Suprapubic skin (tissue), 4 donors: ENCODE measurements at regions not wholly inside any gene's neighbourhood (a gene's known extent, or its start where the extent isn't known, plus 50 kb on each side); places are given as distances from the start of the nearest gene placed in this dataset.
"Not testable (repeated sequence)": the region's sequence is repeated elsewhere in the genome, so short reads cannot be mapped to it uniquely, and the experiment has no call there.

ENCODE experiments used
- DNase-seq, 2 donors: peaks; one replicate each; pipeline ENCODE4 v3.0.0-alpha.2; 2019; ENCODE audit warnings: low spot score in 2 of 2
- H3K27ac ChIP-seq: fragments of 200-600 bp; sonication (generic); one replicate; pipeline ENCODE4 v1.5.1; 2019
- H3K27me3 ChIP-seq: fragments of 200-600 bp; sonication (generic); one replicate; pipeline ENCODE4 v1.5.1; 2019
- H3K36me3 ChIP-seq: fragments of 200-600 bp; sonication (generic); one replicate; pipeline ENCODE4 v1.5.1; 2019
- H3K4me1 ChIP-seq: fragments of 200-600 bp; sonication (generic); one replicate; pipeline ENCODE4 v1.5.1; 2019
- H3K4me3 ChIP-seq: fragments of 200-600 bp; sonication (generic); one replicate; pipeline ENCODE4 v1.5.1; 2019; ENCODE audit warnings: mild to moderate bottlenecking
- H3K9me3 ChIP-seq: fragments of 200-600 bp; sonication (generic); one replicate; pipeline ENCODE4 v1.5.1; 2019
- EP300 ChIP-seq: sonication (generic); formaldehyde crosslinking; IDR thresholded peaks from one replicate; pipeline ENCODE4 v1.6.1; 2017; ENCODE audit warnings: antibody characterized with exemption
- POLR2A ChIP-seq, 2 donors: fragments of 450-650 bp; IDR thresholded peaks; one replicate each; pipeline ENCODE4 v1.6.1; 2017; ENCODE audit warnings: antibody characterized with exemption in 2 of 2, mild to moderate bottlenecking in 2 of 2, moderate library complexity in 2 of 2
- POLR2AphosphoS5 ChIP-seq, 3 donors: sonication (generic); formaldehyde crosslinking; IDR thresholded peaks; one replicate each; pipeline ENCODE4 v1.6.1; 2017; ENCODE audit warnings: antibody characterized with exemption in 3 of 3
- WGBS: methylation state at CpG from one replicate; pipeline ENCODE4 v1.1.5; 2018; 5-methylcytosine and 5-hydroxymethylcytosine counted together
- TF ChIP-seq, protein P1 (sequence below), 2 donors: fragments of 200-600 bp in 1 of 2; fragments of 450-650 bp in 1 of 2; sonication (generic) in 1 of 2; IDR thresholded peaks; one replicate each; pipeline ENCODE4 v1.5.1; 2016 to 2019; ENCODE audit warnings: antibody characterized with exemption in 2 of 2, mild to moderate bottlenecking in 1 of 2, moderate library complexity in 1 of 2

DNA sequence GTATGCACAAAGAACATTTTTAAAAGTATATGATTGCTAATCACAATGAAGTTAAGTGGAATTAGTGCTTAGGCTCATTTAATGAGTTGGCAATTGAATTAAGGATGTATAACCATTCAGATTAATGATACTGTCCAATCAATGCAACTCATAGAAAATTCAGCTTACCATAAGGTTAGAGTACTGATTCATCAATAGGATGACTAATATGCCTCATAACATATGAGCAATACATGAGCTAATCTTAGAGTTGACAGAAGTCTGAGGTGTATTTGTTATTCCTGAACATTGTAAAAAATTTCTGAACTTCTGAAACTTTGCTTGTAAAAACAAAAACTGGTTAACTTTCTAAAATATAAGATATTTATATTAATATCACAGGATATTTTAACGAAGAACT is 118.3 kb upstream of the NETO1 start:
- Histone ChIP-seq H3K36me3 (no peaks in the 10 kb centered on the region), H3K4me1 (no peaks in the 10 kb centered on the region), H3K9me3 (peaks cover 15% of the 10 kb centered on the region), H3K27me3 (no peaks in the 10 kb centered on the region), H3K27ac (no peak overlapping the region), H3K4me3 (no peak overlapping the region)
- TF ChIP-seq POLR2AphosphoS5 (IDR thresholded peaks at IDR 0.05) (no peak), POLR2A (IDR thresholded peaks at IDR 0.05) (no peak), EP300 (no peak)
- TF ChIP-seq, protein P1, sequence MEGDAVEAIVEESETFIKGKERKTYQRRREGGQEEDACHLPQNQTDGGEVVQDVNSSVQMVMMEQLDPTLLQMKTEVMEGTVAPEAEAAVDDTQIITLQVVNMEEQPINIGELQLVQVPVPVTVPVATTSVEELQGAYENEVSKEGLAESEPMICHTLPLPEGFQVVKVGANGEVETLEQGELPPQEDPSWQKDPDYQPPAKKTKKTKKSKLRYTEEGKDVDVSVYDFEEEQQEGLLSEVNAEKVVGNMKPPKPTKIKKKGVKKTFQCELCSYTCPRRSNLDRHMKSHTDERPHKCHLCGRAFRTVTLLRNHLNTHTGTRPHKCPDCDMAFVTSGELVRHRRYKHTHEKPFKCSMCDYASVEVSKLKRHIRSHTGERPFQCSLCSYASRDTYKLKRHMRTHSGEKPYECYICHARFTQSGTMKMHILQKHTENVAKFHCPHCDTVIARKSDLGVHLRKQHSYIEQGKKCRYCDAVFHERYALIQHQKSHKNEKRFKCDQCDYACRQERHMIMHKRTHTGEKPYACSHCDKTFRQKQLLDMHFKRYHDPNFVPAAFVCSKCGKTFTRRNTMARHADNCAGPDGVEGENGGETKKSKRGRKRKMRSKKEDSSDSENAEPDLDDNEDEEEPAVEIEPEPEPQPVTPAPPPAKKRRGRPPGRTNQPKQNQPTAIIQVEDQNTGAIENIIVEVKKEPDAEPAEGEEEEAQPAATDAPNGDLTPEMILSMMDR (IDR thresholded peaks at IDR 0.05): no peak
- 95% methylated on average over 1 of the region's 1 CpG for WGBS
- no peak for DNase-seq

- Histone ChIP-seq H3K36me3 (no peaks in the 10 kb centered on the region), H3K9me3 (peaks cover 16% of the 10 kb centered on the region), H3K27me3 (no peaks in the 10 kb centered on the region), H3K27ac (no peak overlapping the region), H3K4me1 (no peaks in the 10 kb centered on the region), H3K4me3 (no peak overlapping the region)
- 65% methylated on average over 2 of the region's 2 CpGs for WGBS
- TF ChIP-seq, protein P1 (IDR thresholded peaks at IDR 0.05): no peak
- no peak for TF ChIP-seq POLR2A (IDR thresholded peaks at IDR 0.05)
- no peak for TF ChIP-seq POLR2AphosphoS5 (IDR thresholded peaks at IDR 0.05)
- TF ChIP-seq EP300: no peak
- no peak for DNase-seq
Measured at GRCh38 chr18:72985686-72986085, 117.9 kb upstream of the NETO1 start.

DNA sequence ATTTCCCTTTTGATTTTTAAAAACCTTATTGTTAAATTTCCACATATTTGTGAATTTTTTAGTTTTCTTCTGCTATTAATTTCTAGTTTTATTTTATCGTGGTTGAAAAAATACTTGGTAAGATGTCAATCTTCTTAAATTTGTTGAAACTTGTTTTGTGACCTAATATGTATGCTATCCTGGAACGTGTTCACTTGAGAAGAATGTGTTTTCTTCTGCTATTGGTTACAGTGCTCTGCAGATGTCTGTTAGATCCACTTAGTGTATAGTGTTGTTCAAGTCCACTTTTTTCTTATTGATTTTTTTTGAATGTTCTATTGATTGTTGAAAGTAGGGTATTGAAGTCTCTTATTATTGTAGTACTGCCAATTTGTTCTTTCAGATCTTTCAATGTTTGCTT is 116.5 kb upstream of the NETO1 start:
- 59% methylated on average over 2 of the region's 2 CpGs for WGBS
- no peak overlapping the region for H3K4me3 ChIP-seq

GRCh38 chr18:72973841-72974240 is 106.1 kb upstream of the NETO1 start:
- Histone ChIP-seq H3K4me3 (no peak overlapping the region), H3K27me3 (no peaks in the 10 kb centered on the region), H3K4me1 (no peaks in the 10 kb centered on the region), H3K36me3 (no peaks in the 10 kb centered on the region), H3K27ac (no peak overlapping the region), H3K9me3 (no peaks in the 10 kb centered on the region)
- no peak for DNase-seq
- TF ChIP-seq POLR2A (IDR thresholded peaks at IDR 0.05): no peak
- TF ChIP-seq, protein P1 (IDR thresholded peaks at IDR 0.05): no peak
- TF ChIP-seq EP300: no peak
- WGBS: 86% methylated on average over 2 of the region's 2 CpGs

More for the DNA sequence above, 116.5 kb upstream of the NETO1 start:
- TF ChIP-seq, protein P1 (IDR thresholded peaks at IDR 0.05): no peak
- TF ChIP-seq POLR2AphosphoS5 (IDR thresholded peaks at IDR 0.05) (no peak), EP300 (no peak), POLR2A (IDR thresholded peaks at IDR 0.05) (no peak)
- Histone ChIP-seq H3K27me3 (no peaks in the 10 kb centered on the region), H3K36me3 (no peaks in the 10 kb centered on the region), H3K27ac (no peak overlapping the region), H3K4me1 (no peaks in the 10 kb centered on the region), H3K9me3 (peaks cover 16% of the 10 kb centered on the region)
- DNase-seq: no peak

GRCh38 chr18:72965616-72966015 is 97.8 kb upstream of the NETO1 start:
- DNase-seq: no peak
- TF ChIP-seq EP300 (no peak), POLR2A (IDR thresholded peaks at IDR 0.05) (no peak), POLR2AphosphoS5 (IDR thresholded peaks at IDR 0.05) (no peak)
- TF ChIP-seq, protein P1 (IDR thresholded peaks at IDR 0.05): no peak
- Histone ChIP-seq H3K9me3 (peaks cover 10% of the 10 kb centered on the region), H3K4me3 (no peak overlapping the region), H3K27me3 (no peaks in the 10 kb centered on the region), H3K27ac (no peak overlapping the region), H3K4me1 (no peaks in the 10 kb centered on the region), H3K36me3 (no peaks in the 10 kb centered on the region)
- 72% methylated on average over 9 of the region's 9 CpGs for WGBS

- not testable (repeated sequence) for H3K36me3 ChIP-seq, H3K27me3 ChIP-seq, H3K4me1 ChIP-seq, H3K27ac ChIP-seq, H3K9me3 ChIP-seq, DNase-seq, H3K4me3 ChIP-seq
Measured at GRCh38 chr18:72958195-72958594, 90.4 kb upstream of the NETO1 start.
